ENCODE measurements at regions not wholly inside any gene's neighbourhood (a gene's known extent, or its start where the extent isn't known, plus 50 kb on each side); places are given as distances from the start of the nearest gene placed in this dataset.
"Not testable (repeated sequence)": the region's sequence is repeated elsewhere in the genome, so short reads cannot be mapped to it uniquely, and the experiment has no call there.

DNA sequence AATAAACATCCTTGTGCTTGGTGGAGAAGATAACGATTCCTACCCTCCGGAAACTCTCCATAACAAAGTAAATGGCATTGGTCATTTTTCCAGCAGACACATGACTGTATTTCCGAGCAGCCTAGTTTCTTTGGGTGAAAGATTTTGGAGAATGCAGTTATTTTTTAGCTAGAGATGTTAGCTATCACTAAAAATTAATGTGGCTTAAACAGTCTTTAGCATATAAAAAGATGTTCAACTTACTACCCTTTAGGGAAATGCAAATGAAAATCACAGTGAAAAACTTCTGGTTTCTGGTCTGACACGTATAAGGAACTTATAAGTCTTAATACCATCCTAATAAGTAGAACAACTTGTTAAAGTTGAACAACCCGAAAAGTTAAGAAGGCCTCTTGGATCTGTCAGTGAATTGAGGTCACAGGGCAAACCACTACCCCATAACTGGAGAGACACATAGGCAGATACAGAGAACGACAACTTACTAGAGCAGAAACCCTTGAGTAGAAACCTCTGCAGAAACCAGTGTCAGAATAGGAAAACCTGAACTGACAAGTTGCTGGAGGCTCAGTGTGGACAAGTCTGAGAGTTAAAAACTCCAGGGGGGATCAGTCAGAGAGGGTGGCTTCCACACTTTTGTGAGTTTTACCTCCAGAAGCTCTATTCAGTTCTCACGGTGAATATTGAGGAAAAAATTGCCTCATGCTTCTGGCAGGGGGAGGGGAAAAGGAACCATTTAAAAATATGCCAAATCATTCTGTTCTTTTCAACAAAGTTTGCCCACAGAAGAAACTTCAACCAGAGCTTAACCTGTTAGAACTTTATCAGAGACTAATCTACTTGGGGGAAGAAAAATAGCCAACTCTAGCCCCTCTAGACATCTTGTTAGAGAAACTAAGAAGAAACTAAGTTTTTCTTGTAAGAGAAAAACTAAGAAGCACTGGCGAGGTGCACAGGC, 325.2 kb upstream of the RPS23 start:
- no peak for DNase-seq (ENCODE audit: low spot score)

DNA sequence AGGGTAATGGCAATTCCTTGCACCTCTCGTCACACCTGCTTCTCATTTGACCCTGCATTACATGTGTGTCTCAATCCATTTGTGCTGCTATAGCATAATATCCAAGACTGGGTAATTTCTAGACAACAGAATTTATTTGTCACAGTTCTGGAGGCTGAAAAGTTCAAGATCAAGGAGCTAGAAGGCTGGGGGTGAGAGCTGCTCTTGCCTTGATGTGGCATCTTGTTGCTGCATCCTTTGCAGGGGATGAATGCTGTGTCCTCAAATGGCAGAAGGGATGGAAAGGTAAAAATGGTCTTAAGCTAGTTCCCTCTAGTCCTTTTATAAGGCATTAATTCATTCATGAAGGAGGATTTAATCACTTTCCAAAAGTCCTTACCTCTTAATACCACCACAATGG, 323.7 kb upstream of the RPS23 start:
- DNase-seq (ENCODE audit: low spot score), result no peak

DNA sequence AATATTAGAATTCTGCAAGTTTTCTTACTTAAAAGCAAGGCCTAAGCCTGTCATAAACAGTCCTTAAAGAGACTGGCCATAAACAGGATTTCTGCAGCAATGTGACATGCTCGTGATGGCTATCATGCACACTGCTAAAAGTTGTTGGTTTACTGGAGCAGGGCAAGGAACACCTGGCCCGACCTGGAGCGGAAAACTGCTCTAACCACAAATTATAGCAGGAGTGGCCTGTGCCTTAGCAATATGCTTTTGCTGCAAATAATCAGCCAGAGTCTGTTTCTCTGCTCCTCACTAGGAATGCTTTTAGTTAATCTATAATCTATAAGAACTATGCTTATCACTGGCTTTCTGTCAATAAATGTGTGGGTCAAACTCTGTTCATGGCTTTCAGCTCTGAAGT, 322.9 kb upstream of the RPS23 start:
- no peak for DNase-seq (ENCODE audit: low spot score)

DNA sequence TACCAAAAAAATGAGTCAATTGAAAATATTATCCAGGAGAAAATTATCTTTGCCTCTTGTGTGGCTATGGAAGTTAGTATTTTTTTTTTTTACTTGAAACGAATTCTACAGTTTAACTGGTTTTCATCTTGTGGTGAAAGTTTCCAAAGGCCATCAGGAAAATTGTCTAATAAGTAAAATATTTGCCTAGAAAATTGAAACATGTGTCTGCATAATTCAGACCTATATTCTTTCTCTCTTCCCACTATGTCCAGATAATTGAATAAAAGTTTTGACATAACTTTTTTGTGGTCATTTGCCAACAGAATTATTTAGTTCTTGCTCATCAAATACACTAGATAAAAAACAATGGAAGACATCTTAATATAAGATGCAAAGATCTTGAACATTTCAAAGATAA, 321.5 kb upstream of the RPS23 start:
- DNase-seq (ENCODE audit: low spot score), result no peak

DNA sequence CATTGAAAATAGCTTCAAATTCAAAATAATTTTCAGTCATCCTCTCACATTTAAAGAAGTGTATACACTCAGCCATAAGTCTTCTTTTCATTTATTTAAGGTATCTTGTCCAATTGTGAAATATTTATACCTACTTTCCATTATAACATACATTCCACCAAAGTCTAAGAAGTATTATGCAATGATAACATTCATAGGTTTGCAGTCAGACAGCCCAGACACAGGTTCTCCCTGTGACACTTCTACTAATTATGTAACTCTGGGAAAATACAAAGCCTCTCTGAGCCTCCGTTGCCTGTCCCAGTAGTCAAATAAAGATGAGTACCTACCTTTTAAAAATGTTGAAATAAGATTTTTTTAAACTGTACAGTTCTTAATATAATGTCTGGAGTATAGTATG, 320.9 kb upstream of the RPS23 start:
- no peak for DNase-seq (ENCODE audit: low spot score)

DNA sequence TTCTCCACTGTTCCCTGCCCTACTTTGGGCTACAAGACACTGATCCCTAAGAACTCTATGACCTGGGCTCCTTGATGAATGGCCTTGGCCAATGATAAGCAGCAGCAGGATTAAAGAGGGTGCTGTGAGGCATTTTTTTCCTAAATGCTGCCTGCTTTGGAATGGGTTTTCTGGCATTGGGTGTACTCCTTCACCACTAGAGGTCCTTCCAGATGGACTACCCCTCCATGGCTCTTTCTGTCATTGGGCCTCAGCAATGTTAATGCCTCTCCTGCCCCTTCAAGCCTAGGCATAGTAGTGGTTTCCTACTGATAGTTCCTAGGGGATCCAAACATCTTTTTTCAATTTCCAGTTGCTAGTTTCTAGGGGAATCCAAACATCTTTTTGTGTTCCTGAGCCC, 319.3 kb upstream of the RPS23 start:
- no peak for DNase-seq (ENCODE audit: low spot score)

DNA sequence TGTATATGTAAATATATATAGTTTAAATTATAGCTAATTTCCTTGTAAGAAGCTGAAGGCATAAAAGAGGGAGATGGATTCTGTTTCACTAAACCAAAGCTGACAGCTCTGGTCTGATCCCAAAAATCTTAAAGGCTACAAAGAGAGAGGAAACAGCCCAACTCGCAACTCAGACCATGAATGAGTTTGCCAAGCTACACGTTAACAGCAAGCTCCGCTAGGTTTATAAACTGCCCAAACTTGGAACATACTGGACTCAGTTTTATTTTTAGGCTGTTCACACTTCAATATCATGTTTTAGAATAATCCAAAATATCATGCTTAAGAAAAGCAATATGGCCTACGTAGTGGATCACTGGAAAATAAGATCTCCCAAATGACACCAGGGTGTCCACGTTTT, 318.3 kb upstream of the RPS23 start:
- no peak for DNase-seq (ENCODE audit: low spot score)

DNA sequence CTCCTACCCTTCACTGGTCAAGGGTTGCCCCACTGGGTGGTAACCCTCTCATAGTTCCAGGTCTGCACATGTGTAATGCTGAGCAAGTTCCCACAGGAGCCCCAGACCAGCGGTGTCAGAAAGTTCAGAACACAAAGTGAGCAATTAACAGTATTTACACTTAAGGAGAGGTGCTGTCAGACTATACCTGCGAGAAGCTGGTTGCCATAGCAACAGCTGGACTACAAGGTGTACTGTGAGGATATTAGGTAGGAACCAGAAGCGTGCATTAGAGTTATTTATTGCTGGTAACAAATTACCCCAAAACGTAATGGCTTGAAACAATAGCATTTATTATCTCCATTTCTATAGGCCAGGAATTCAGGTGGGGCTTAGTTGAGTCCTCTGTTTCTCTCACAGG, 317.0 kb upstream of the RPS23 start:
- no peak for DNase-seq (ENCODE audit: low spot score)

DNA sequence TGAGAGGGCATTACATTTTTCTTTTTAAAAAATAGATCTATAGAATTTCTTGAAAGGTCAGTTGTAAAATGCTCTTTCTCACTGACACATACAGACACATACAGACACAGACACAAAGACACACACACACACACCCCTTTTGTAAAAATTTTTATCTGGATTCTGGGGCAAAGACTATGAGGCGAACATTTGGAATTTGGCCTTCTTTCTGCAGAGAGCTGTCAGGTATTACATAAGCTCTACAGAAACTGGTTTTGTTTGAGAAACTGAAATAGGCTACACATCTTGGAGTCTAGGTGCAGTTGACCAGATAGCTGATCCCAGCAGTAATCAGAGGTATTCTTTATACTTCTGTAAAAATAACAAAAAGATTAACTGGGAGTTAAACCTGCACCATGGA, 315.9 kb upstream of the RPS23 start:
- DNase-seq (ENCODE audit: low spot score), result no peak

DNA sequence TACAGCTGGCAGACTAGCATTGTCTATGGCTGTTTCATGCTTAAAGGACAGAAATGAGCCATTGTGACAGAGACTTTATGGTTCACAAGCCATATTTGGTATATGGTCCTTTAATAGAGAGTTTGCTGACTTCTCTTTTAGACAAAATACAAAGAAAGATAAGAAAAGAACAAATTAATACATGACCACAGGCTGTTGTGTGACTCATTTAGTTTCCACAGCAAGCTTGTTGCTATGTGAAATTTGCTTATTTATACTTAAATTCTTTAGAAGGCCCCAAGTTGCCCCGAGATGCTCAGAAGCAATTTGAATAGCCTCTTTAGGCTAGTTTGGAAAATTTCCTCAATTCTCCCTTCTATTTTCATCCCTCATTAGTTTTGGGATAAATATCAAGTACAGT, 315.3 kb upstream of the RPS23 start:
- no peak for DNase-seq (ENCODE audit: low spot score)

DNA sequence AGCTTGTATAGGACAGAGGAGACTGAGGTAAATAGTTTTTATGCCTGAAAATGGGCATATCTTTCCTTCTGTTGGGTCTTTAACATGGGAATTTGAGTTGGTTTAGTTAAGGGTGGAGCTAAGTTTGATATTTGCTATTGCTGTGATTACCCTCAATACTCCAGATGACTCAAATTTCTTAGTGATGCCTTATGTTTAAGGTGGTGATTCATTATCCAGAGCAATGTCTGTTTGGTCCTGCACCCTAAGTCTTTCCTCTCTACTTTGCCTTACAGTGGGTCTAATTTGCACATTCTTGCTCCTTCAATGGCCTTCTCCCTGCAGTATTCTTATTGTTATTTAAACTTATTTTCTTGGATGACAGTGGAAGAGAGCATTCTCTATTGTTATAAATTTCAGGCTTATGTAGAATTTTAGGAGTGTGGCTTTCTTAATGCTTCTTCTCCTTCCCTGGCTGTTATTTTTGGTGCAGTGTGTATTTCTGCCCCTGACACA, 312.9 kb upstream of the RPS23 start:
- DNase-seq (ENCODE audit: low spot score), result no peak

DNA sequence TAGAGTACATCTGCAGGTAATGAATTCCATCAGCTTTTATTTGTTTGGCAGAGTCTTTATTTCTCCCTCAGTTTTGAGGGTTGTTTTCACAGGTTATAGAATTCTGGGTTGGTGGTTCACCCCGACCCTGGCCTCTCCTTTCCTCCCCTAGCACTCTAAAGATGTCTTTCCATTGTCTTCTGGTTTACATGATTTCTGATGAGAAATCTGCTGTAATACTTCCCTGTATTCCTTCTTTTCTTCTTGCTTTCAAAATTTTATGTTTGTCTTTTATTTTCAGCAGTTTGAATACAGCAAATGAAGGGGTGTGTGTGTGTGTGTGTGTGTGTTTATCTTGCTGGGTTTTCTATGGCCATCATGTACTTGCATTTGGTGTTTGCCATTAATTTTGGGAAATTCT, 312.0 kb upstream of the RPS23 start:
- no peak for DNase-seq (ENCODE audit: low spot score)

DNA sequence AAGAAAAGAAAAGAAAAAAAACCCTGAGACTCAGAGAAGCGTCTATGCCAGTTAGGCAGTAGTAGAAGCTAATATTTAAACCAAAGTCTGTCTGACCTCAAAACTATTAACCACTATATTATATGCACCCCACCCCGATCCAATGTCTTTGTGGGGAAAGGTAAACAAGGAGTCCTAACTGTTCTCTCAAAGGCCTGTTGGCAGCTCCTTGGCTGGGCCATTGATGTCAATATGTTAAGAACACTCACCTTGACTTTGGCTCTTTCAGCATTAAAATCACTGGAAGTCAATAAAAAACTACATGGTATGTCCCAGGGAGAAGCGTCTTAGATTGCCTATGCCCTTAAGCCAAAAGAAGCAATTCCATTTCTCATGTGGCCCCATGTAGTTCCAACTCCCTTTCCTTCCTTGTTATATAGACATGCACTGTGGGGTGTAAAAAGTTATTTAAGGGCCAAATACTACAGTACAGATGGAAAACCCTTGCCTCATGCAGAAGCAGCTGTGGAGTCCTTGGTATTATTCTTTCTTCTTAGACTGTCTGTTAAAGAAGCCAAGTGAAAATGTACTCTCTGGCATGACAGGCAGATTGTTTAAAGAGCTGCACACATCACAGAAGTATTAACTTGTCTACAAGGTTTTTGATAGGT, 308.6 kb upstream of the RPS23 start:
- DNase-seq (ENCODE audit: low spot score), result no peak

DNA sequence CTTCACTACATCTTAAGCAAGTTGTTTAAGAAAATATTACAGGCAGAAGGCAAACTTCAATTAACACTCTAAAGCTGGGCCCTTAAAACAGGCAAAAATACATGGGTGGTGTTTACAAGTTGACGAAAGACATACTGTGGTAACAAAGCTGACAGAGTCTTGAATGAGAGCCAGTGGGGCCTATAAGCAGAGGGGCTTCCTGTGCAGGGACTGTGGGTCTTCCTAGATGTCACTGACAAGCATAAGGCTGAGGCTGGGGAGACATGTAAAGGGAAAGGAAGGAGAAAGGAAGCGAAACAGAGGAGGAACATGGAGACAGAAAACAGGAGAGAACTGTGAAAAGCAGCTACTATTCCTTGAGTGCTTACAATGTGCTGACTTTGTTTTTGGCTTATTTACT, 308.0 kb upstream of the RPS23 start:
- no peak for DNase-seq (ENCODE audit: low spot score)

DNA sequence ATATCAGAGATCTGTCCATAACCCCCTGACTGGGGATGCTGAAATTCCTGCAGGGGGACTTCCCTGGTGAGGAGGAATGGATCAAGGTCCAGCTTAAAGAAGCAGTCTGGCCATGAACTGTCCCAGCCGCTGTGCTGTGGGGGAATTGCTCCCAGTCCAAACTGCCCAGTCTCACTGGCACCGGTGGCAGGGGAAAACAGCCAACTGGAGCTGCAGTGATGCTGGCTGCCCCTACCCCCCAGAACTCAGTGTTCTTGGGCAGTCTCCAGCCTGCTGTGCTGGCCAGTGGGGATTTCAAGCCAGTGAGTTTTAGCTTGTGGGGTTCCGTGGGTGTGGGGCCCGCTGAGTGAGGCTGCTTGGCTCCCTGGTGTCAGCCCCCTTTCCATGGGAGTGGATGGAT, 306.5 kb upstream of the RPS23 start:
- no peak for DNase-seq (ENCODE audit: low spot score)

DNA sequence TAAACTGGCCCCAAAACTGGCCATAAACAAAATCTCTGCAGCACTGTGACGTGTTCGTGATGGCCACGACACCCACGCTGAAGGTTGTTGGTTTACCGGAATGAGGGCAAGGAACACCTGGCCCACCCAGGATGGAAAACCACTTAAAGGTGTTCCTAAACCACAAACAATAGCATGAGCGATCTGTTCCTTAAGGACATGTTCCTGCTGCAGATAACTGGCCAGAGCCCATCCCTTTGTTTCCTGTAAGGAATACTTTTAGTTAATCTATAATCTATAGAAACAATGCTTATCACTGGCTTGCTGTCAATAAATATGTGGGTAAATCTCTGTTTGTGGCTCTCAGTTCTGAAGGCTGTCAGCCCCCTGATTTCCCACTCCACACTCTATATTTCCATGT, 305.2 kb upstream of the RPS23 start:
- DNase-seq (ENCODE audit: low spot score), result not testable (repeated sequence)

DNA sequence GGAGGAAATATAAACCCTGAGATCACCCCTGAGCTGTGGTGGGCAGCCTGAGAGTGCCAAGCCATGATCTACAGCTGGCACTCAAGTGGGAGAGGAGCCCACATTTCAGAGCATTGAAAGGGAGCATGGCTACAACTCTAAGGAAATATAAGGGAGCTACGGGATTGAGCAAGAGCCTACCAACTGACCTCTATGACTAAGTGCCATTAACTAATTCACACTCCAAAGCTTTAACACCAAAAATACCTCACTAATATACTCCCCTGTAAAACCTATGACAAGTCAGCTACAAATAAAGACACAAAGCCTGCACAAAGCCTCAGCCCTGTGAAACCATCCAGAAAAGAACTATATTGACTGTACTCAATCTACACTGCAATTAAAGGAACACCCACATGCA, 286.8 kb upstream of the RPS23 start:
- no peak for DNase-seq (ENCODE audit: low spot score)

DNA sequence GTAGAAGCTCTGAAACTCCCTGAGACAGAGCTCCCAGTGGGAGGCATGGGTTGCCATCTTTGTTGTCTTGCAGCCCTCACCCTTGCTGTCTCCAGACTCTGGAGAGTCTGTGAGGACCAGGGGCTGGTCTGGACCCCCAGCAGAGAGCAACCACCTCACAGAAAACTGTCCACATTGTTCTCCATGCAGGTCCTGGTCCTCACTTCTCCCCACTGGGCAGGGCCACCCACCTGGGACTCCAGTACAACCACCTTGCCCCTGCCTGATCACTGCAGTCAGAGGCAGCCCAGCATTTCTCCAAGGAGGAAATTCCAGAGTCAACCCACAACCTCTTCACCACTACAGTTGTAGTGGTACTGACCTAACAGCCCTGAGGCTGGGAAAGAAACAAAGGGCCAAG, 285.6 kb upstream of the RPS23 start:
- no peak for DNase-seq (ENCODE audit: low spot score)

DNA sequence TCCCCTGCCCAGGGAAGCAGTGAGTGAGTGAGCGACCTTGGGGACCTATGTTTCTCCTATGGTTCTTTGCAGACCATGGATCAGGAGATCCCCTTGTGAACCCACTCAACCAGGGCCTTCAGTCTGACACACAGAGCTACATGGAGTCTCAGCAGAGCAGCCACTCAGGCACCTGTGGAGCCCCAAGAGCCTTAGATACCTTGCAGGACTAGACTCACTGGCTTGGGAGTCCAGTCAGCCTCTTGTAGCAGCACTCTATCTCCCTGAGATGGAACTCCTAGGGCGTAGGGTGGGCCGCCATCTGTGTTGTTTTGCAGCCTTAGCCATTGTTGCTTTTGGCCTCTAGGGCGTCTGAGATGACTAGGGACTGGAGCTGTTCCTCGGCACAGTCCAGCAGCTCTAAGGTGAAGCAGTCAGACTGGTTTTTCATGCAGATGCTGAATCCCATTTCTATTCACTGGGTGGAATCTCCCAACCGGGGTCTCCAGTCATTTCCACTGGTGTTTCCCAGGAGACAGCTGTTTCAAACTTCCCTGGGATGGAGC, 284.6 kb upstream of the RPS23 start:
- no peak for DNase-seq (ENCODE audit: low spot score)

DNA sequence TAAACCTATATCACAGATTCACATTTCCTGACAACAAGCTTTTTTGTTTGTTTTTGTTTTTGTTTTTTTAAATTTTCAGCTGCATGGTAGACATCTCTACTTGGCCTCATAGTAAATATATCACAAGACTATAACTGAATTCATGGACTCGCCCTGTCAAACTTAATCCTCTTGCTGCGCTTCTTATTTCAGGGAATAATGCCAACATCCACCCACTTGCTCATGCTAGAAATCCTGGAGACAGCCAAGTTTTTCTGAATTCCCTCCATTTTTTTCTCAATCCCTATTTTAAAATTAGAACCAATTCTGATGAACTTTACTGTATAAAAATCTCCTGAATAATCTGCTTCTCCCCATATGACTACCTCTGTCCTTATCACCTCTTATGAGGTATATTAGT, 283.6 kb upstream of the RPS23 start:
- no peak for DNase-seq (ENCODE audit: low spot score)

DNA sequence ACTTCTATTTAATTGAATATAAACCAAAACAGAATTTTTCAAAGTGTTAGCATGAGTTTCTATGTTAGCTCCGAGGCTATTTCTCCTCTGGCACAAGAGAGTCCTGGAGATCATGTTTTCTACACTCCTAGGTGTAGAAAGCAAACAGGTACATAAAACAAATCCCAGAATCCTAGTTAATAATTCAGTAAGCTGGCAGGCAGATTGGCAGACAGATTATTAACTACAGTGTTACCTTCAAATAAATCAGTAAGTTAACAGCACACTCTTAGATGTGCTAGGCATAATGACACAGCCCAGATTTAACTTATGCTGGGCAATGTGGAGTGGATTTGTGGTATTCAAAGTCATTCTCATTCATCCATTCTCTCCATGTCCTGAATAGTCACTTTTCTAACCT, 282.8 kb upstream of the RPS23 start:
- DNase-seq (ENCODE audit: low spot score), result no peak

DNA sequence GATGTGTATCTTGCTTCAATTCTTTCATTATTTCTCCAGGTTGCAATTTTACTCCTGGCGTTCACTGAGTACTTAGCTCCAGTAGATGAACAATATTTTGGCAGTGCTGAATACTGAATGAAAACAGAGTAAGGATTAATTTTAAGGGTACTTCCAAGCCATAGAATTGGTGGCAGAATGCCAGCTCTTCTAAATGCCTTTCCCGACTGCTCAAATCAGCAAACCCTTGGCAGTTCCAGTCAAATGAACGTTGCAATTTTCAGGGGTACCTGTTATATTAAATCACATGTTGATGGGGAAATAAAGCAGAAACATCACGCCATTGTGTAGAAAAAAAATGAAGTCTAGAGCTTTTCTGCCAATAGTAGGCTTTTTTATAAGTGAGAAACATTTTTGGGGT, 282.4 kb upstream of the RPS23 start:
- DNase-seq (ENCODE audit: low spot score), result no peak

DNA sequence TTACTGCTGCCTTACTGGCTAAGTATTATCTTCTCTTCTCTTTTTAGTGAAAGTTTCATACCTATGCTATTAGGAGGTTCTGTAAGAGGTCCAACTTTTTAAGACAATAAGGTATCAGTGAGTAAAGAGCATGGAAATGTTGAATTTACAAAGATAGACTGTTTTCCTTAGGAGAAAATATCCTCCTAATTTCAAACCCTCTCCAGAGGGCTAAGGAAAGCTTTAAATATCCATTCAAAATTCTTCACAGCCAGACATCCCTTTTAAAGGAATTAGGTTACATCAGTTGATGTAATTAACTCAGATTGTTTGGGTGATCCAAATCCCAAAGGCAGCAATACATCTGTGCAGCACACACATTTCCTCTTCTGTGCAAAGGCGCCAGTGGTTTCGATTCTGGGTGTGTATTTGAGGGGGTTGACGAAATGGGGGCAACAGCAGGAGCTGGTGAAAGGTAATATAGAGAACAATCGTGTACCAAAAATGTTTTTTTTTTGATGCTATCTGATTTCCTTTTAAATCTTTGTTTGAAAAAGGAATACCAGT, 273.8 kb upstream of the RPS23 start:
- DNase-seq (ENCODE audit: low spot score), result no peak
